Calu3 (cell line): ENCODE measurements at regions not wholly inside any gene's neighbourhood (a gene's known extent, or its start where the extent isn't known, plus 50 kb on each side); places are given as distances from the start of the nearest gene placed in this dataset.

Source experiments
- BruUV-seq: library from RNA; stranded (reverse); fragments of 400-500 nt; replicated peaks from 2 replicates; lab custom pipeline; 2021; lab: Mats Ljungman, UMichigan
- CTCF ChIA-PET: fragments of 300-600 bp; sonication (Branson Sonifier 250); formaldehyde crosslinking; loops from one replicate; lab custom pipeline; 2022; ENCODE audit warnings: antibody characterized with exemption; lab: Charles Lee
- DNase-seq: peaks from one replicate; pipeline ENCODE4 v3.0.0; 2022
- H3K27ac Mint-ChIP-seq: one replicate; pipeline ENCODE4 v1.8.0; 2022; ENCODE audit warnings: mixed read lengths; ENCODE audit not compliant: unreplicated experiment
- H3K27me3 Mint-ChIP-seq: one replicate; pipeline ENCODE4 v1.8.0; 2022; ENCODE audit warnings: mixed read lengths; ENCODE audit not compliant: unreplicated experiment
- H3K36me3 Mint-ChIP-seq: one replicate; pipeline ENCODE4 v1.8.0; 2022; ENCODE audit warnings: mild to moderate bottlenecking, moderate library complexity, mixed read lengths; ENCODE audit not compliant: insufficient read depth, unreplicated experiment
- H3K4me1 Mint-ChIP-seq: one replicate; pipeline ENCODE4 v1.8.0; 2022; ENCODE audit warnings: mild to moderate bottlenecking, low read depth, mixed read lengths; ENCODE audit not compliant: unreplicated experiment
- H3K4me3 Mint-ChIP-seq: one replicate; pipeline ENCODE4 v1.8.0; 2022; ENCODE audit warnings: mild to moderate bottlenecking, low read depth, moderate library complexity, mixed read lengths; ENCODE audit not compliant: unreplicated experiment
- H3K9me3 Mint-ChIP-seq: one replicate; pipeline ENCODE4 v1.8.0; 2022; ENCODE audit warnings: low read depth, mixed read lengths; ENCODE audit not compliant: unreplicated experiment
- intact Hi-C: fragments of 100-400 bp; cut with micrococcal nuclease; formaldehyde crosslinking; loops from one replicate; pipeline ENCODE4 v1.10.0; 2022; ENCODE audit not compliant: unreplicated experiment
- TF ChIP-seq, protein P1 (sequence below): fragments of 200-600 bp; IDR thresholded peaks from one replicate; pipeline ENCODE4 v1.8.0; 2022; ENCODE audit warnings: antibody characterized with exemption; ENCODE audit not compliant: unreplicated experiment

DNA sequence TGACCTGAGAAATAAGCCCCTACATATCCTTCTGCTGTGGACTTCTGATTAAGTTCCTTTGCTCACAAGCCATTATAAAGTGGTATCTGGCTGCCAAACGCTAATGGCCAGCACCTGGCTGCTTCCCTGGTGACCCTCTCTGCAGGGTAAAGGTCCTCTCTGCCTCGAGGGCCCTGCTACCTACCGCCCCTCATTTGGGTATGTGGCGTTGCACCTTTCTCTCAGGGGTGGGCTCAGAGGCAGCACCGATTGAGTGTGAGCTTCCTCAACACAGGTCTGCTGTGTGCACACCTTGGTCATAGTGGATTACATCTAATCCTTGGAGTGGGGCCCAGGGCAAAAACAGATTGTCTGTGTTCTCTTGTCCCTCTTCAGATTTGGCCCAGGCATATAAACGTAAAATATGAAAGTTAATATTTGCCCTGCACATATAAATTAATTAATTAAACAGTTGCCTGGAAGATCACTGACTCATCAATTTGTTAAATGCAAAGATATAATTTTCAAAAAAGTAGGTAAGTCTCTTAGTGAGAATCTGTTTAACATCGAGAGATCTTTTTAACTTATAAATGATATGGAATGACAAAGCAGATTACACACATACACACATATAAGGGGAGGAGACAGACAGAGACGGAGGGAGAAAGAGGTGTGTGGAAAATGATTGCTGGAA lies 174.5 kb upstream of the SMIM31 start:
- H3K4me1 Mint-ChIP-seq = no peaks in the 10 kb centered on the region
- no peaks in the 10 kb centered on the region for H3K27me3 Mint-ChIP-seq
- DNase-seq = no peak
- H3K4me3 Mint-ChIP-seq = no peak overlapping the region
- peaks cover 3% of the 10 kb centered on the region for H3K9me3 Mint-ChIP-seq
- no TSS peak for BruUV-seq
- H3K27ac Mint-ChIP-seq = no peak overlapping the region
- intact Hi-C loops = no loop called here
- no peaks in the 10 kb centered on the region for H3K36me3 Mint-ChIP-seq
- TF ChIP-seq, protein P1, sequence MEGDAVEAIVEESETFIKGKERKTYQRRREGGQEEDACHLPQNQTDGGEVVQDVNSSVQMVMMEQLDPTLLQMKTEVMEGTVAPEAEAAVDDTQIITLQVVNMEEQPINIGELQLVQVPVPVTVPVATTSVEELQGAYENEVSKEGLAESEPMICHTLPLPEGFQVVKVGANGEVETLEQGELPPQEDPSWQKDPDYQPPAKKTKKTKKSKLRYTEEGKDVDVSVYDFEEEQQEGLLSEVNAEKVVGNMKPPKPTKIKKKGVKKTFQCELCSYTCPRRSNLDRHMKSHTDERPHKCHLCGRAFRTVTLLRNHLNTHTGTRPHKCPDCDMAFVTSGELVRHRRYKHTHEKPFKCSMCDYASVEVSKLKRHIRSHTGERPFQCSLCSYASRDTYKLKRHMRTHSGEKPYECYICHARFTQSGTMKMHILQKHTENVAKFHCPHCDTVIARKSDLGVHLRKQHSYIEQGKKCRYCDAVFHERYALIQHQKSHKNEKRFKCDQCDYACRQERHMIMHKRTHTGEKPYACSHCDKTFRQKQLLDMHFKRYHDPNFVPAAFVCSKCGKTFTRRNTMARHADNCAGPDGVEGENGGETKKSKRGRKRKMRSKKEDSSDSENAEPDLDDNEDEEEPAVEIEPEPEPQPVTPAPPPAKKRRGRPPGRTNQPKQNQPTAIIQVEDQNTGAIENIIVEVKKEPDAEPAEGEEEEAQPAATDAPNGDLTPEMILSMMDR = no peak
- CTCF ChIA-PET = no interaction called here

DNA sequence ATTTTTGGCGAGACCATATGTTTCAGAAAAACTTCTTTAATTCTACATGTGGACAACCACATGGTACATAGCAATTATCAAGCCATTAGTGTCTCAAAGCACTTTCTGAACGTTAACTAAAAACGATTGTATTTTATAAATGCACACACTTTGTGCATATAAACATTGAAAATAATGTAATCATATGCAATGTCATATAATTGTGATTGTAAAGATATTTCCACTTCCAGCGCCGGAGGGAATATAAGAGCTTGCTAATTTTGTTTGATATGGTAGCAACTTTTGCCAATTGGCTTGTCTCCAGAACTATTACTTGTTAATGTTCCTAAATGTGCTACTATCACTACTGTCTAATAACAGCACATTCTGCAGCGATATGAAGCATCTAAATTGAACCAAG lies 162.3 kb upstream of the SMIM31 start:
- intact Hi-C loops = no loop called here
- Mint-ChIP-seq H3K27ac (no peak overlapping the region), H3K4me1 (no peaks in the 10 kb centered on the region), H3K9me3 (no peaks in the 10 kb centered on the region), H3K27me3 (no peaks in the 10 kb centered on the region), H3K36me3 (no peaks in the 10 kb centered on the region), H3K4me3 (no peak overlapping the region)
- no TSS peak for BruUV-seq
- TF ChIP-seq, protein P1 = no peak
- CTCF ChIA-PET = no interaction called here
- no peak for DNase-seq

DNA sequence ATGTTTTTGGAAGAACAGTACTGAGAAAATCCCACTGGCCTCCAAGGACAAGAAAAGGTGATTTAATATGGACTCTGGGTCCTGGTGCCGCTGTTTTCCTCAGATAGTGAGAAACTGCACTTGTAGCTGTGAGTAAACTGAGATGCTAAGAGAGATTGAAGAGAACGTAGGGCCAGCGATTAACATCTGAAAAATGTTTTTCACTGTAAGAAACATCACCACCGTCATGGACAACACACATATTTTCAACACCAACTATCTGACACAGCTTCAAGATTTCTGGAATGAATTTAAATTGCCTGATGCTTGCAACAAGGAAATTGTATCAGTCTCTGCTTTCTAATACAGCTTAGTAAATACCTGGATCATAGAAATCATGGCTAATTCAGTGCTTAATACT lies 158.2 kb upstream of the SMIM31 start:
- no peak overlapping the region for H3K27ac Mint-ChIP-seq
- DNase-seq = no peak
- CTCF ChIA-PET = no interaction called here
- intact Hi-C loops = no loop called here
- no peaks in the 10 kb centered on the region for H3K36me3 Mint-ChIP-seq
- TF ChIP-seq, protein P1 = no peak
- no peaks in the 10 kb centered on the region for H3K4me1 Mint-ChIP-seq
- H3K27me3 Mint-ChIP-seq = no peaks in the 10 kb centered on the region
- BruUV-seq = no TSS peak
- no peaks in the 10 kb centered on the region for H3K9me3 Mint-ChIP-seq
- no peak overlapping the region for H3K4me3 Mint-ChIP-seq

DNA sequence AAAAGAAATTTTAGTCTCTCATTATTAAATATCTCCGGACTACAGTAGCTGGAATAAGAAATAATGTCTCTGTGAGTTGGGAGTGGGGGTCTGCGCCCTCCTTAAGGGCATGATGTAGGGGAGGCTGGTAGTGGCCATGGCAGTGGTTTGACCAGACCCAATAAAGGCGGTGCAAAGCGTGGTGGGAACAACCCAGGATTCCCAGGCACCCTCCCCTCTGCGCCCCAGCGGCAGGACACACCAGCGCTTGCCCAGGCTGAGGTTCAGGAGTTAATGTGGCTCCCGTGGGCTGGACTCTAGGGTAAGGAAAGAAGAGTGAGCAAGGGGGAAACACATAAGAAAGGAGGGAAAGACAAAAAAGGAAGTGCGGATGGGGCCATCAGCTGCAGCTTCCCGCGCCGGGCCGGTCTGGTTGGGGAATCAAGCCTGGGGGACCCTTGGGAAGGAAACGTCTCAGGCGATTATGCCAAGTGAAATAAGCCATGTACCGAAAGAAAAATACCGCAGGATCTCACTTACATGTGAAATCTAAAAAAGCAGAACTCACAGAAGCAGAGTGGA lies 157.5 kb upstream of the SMIM31 start:
- Mint-ChIP-seq H3K9me3 (peaks cover 3% of the 10 kb centered on the region), H3K27me3 (no peaks in the 10 kb centered on the region), H3K4me1 (no peaks in the 10 kb centered on the region), H3K27ac (no peak overlapping the region), H3K36me3 (no peaks in the 10 kb centered on the region), H3K4me3 (no peak overlapping the region)
- no peak for DNase-seq
- BruUV-seq = no TSS peak
- TF ChIP-seq, protein P1 = no peak
- intact Hi-C loops = no loop called here
- CTCF ChIA-PET = no interaction called here
